NCI-H446 treated with DMSO at 0.1 percent for 48 hours (cell line): ENCODE measurements at regions not wholly inside any gene's neighbourhood (a gene's known extent, or its start where the extent isn't known, plus 50 kb on each side); places are given as distances from the start of the nearest gene placed in this dataset.

Experiments
- DNase-seq: peaks from one replicate; lab custom pipeline; 2025; lab: John Stamatoyannopoulos, UW

- no peak for DNase-seq
Measured at GRCh38 chr5:20636686-20637085, 648.7 kb upstream of the CDH18 start.

- peak; percentile 30 for DNase-seq
Measured at GRCh38 chr5:20619591-20619990, 631.6 kb upstream of the CDH18 start.

GRCh38 chr5:20618340-20618739 lies 630.3 kb upstream of the CDH18 start:
- no peak for DNase-seq

GRCh38 chr5:20617841-20618240 lies 629.8 kb upstream of the CDH18 start:
- no peak for DNase-seq

GRCh38 chr5:20615888-20616563 lies 628.0 kb upstream of the CDH18 start:
- DNase-seq = no peak

GRCh38 chr5:20611620-20612019 lies 623.6 kb upstream of the CDH18 start:
- no peak for DNase-seq

GRCh38 chr5:20610681-20611080 lies 622.7 kb upstream of the CDH18 start:
- peak; percentile 54 for DNase-seq

- DNase-seq = no peak
Measured at GRCh38 chr5:20609126-20609525, 621.1 kb upstream of the CDH18 start.

- no peak for DNase-seq
Measured at GRCh38 chr5:20608567-20608966, 620.6 kb upstream of the CDH18 start.

- no peak for DNase-seq
Measured at GRCh38 chr5:20605732-20606525, 617.9 kb upstream of the CDH18 start.

GRCh38 chr5:20604992-20605391 lies 617.0 kb upstream of the CDH18 start:
- DNase-seq = peak; percentile 52

GRCh38 chr5:20601678-20602100 lies 613.7 kb upstream of the CDH18 start:
- DNase-seq = no peak

- DNase-seq = no peak
Measured at GRCh38 chr5:20590356-20590755, 602.4 kb upstream of the CDH18 start.

- DNase-seq = no peak
Measured at GRCh38 chr5:20575571-20575970, 587.6 kb upstream of the CDH18 start.

- DNase-seq = no peak
Measured at GRCh38 chr5:20574576-20574975, 586.6 kb upstream of the CDH18 start.

GRCh38 chr5:20572614-20573013 lies 584.6 kb upstream of the CDH18 start:
- peak; percentile 49 for DNase-seq

GRCh38 chr5:20570486-20570885 lies 582.5 kb upstream of the CDH18 start:
- DNase-seq = peak; percentile 43

- no peak for DNase-seq
Measured at GRCh38 chr5:20562544-20562943, 574.5 kb upstream of the CDH18 start.

- no peak for DNase-seq
Measured at GRCh38 chr5:20559845-20560244, 571.8 kb upstream of the CDH18 start.

- DNase-seq = peak; percentile 44
Measured at GRCh38 chr5:20556115-20556763, 568.2 kb upstream of the CDH18 start.

GRCh38 chr5:20555034-20555433 lies 567.0 kb upstream of the CDH18 start:
- no peak for DNase-seq

- peak; percentile 29 for DNase-seq
Measured at GRCh38 chr5:20554001-20554400, 566.0 kb upstream of the CDH18 start.
